ENCODE measurements at regions not wholly inside any gene's neighbourhood (a gene's known extent, or its start where the extent isn't known, plus 50 kb on each side); places are given as distances from the start of the nearest gene placed in this dataset.

GRCh38 chr22:49162841-49163240 is 664.8 kb downstream of the BRD1 start:
- TF ChIP-seq CTCF (IDR thresholded peaks at IDR 0.05; ENCODE audit: insufficient read depth, low read length, poor library complexity, severe bottlenecking) (no peak), EZH2phosphoT487 (conservative IDR thresholded peaks at IDR 0.05; ENCODE audit: low read length) (no peak)
